ENCODE measurements at regions not wholly inside any gene's neighbourhood (a gene's known extent, or its start where the extent isn't known, plus 50 kb on each side); places are given as distances from the start of the nearest gene placed in this dataset.

GRCh38 chr12:88691811-88692210 is 111.5 kb upstream of the KITLG start:
- H3K27ac ChIP-seq: no peak overlapping the region
- no peak overlapping the region for H3K9ac ChIP-seq
- no peak overlapping the region for H2AFZ ChIP-seq
- no peak overlapping the region for H3K4me2 ChIP-seq (ENCODE audit: low read length)
- no peaks in the 10 kb centered on the region for H3K36me3 ChIP-seq (ENCODE audit: control insufficient read depth, insufficient read depth, low read length)
- H3K4me3 ChIP-seq (ENCODE audit: low read depth, low read length): no peak overlapping the region
- no peaks in the 10 kb centered on the region for H3K9me3 ChIP-seq (ENCODE audit: control insufficient read depth, low read length)
- no peaks in the 10 kb centered on the region for H3K79me2 ChIP-seq
- no peaks in the 10 kb centered on the region for H3K27me3 ChIP-seq (ENCODE audit: control insufficient read depth, insufficient read depth, low read length)
- no peak for TF ChIP-seq CTCF (IDR thresholded peaks at IDR 0.05)
- no peaks in the 10 kb centered on the region for H3K4me1 ChIP-seq

GRCh38 chr12:88684610-88685009 is 104.3 kb upstream of the KITLG start:
- Histone ChIP-seq H3K27me3 (ENCODE audit: control insufficient read depth, insufficient read depth, low read length) (no peaks in the 10 kb centered on the region), H3K27ac (no peak overlapping the region), H3K4me2 (ENCODE audit: low read length) (no peak overlapping the region), H3K79me2 (no peaks in the 10 kb centered on the region), H3K9ac (no peak overlapping the region), H3K9me3 (ENCODE audit: control insufficient read depth, low read length) (no peaks in the 10 kb centered on the region), H3K4me3 (ENCODE audit: low read depth, low read length) (no peak overlapping the region), H3K4me1 (no peaks in the 10 kb centered on the region), H2AFZ (no peak overlapping the region), H3K36me3 (ENCODE audit: control insufficient read depth, insufficient read depth, low read length) (no peaks in the 10 kb centered on the region)
- no peak for TF ChIP-seq CTCF (IDR thresholded peaks at IDR 0.05)

- Histone ChIP-seq H3K27me3 (ENCODE audit: control insufficient read depth, insufficient read depth, low read length) (no peaks in the 10 kb centered on the region), H3K27ac (no peak overlapping the region), H3K9ac (no peak overlapping the region), H3K4me3 (ENCODE audit: low read depth, low read length) (no peak overlapping the region), H2AFZ (no peak overlapping the region), H3K4me1 (no peaks in the 10 kb centered on the region), H3K4me2 (ENCODE audit: low read length) (no peak overlapping the region), H3K79me2 (no peaks in the 10 kb centered on the region), H3K36me3 (ENCODE audit: control insufficient read depth, insufficient read depth, low read length) (no peaks in the 10 kb centered on the region), H3K9me3 (ENCODE audit: control insufficient read depth, low read length) (no peaks in the 10 kb centered on the region)
- no peak for TF ChIP-seq CTCF (IDR thresholded peaks at IDR 0.05)
These were observed 103.9 kb upstream of the KITLG start for GRCh38 chr12:88684170-88684569.

- Histone ChIP-seq H2AFZ (no peak overlapping the region), H3K27me3 (ENCODE audit: control insufficient read depth, insufficient read depth, low read length) (no peaks in the 10 kb centered on the region), H3K79me2 (no peaks in the 10 kb centered on the region), H3K27ac (no peak overlapping the region), H3K4me3 (ENCODE audit: low read depth, low read length) (no peak overlapping the region), H3K36me3 (ENCODE audit: control insufficient read depth, insufficient read depth, low read length) (no peaks in the 10 kb centered on the region), H3K9me3 (ENCODE audit: control insufficient read depth, low read length) (no peaks in the 10 kb centered on the region), H3K4me2 (ENCODE audit: low read length) (no peak overlapping the region), H3K4me1 (no peaks in the 10 kb centered on the region), H3K9ac (no peak overlapping the region)
- no peak for TF ChIP-seq CTCF (IDR thresholded peaks at IDR 0.05)
These were observed 103.4 kb upstream of the KITLG start for GRCh38 chr12:88683628-88684027.

- no peaks in the 10 kb centered on the region for H3K79me2 ChIP-seq
- no peaks in the 10 kb centered on the region for H3K27me3 ChIP-seq (ENCODE audit: control insufficient read depth, insufficient read depth, low read length)
- H3K4me3 ChIP-seq (ENCODE audit: low read depth, low read length): no peak overlapping the region
- no peaks in the 10 kb centered on the region for H3K36me3 ChIP-seq (ENCODE audit: control insufficient read depth, insufficient read depth, low read length)
- no peak overlapping the region for H3K4me2 ChIP-seq (ENCODE audit: low read length)
- H3K27ac ChIP-seq: no peak overlapping the region
- TF ChIP-seq CTCF (IDR thresholded peaks at IDR 0.05): no peak
- H3K9ac ChIP-seq: no peak overlapping the region
- no peak overlapping the region for H2AFZ ChIP-seq
- no peaks in the 10 kb centered on the region for H3K4me1 ChIP-seq
- no peaks in the 10 kb centered on the region for H3K9me3 ChIP-seq (ENCODE audit: control insufficient read depth, low read length)
These were observed 101.0 kb upstream of the KITLG start for GRCh38 chr12:88681271-88681670.
